ENCODE measurements at regions not wholly inside any gene's neighbourhood (a gene's known extent, or its start where the extent isn't known, plus 50 kb on each side); places are given as distances from the start of the nearest gene placed in this dataset.

DNA sequence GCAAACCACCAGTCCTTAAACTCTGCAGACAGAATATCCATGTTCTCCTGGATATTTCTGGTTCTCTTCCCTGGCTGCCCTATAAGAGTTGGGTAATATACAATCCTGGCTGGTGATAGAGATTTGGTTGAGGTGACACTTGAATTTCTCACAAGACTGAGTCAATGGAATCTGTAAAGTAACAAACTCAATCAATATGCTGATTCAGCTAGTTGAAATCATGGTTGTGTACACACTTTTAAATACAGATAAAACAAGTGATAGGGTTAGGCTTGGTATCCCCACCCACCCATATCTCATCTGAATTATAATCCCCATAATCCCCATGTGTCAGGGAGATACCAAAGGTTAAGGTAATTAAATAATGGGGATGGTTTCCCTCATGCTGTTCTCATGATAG lies 349.2 kb upstream of the MAD2L1 start:
- DNase-seq = no peak

DNA sequence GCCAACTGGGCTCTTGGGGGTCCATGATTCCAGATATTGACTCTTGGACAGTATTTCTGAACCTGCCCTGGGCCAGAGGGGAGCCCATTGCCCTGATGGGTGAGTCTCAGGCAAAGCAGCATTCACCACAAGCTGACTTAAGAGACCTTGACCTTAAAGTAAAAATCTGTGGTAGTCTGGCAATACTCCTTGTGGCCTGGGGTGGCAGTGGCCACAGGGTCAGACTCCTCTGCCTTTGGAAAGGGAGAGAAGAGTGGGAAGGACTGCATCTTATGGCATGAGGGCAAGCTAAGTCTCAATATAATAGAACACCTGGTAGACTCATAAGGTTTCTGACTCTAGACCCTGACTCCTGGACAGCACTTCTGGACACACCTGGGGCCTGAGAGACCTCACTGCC lies 340.3 kb upstream of the MAD2L1 start:
- DNase-seq = no peak

DNA sequence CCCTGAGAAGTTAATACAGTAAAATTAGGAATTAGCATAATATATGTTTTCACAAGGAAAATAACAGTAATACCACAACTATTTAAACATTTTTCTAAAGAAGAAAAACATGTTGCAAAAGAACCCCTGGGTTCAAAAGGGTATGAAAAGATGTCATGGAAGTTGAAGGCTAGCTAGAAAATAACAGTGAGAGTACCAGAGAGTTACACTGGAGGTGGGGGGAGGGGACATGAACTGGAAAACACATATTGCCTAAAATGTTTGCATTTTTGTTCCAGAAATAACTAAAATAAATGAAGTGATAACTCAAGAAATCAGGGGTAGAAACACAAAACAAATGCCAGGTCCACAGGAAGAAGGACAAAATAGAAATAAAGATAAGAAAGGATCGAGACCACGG lies 336.6 kb upstream of the MAD2L1 start:
- no peak for DNase-seq

DNA sequence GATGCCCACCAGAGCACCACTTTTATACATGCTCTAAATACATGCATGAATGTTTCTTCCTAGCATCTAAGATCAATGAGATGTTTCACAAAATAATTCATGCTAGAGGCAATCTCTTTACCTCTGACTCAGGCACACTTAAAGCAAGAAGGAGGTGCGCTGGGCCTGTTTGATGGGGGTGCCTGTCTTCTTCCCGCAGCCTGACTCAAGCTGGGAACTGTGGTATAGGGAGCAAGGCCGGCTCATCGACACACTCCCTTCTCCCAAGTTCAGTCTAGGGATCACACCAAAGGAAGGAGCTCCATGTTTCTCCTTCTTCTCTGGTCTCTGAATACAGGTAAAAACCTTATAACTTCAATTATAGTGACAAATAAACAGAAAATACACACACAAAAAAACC lies 333.8 kb upstream of the MAD2L1 start:
- no peak for DNase-seq

DNA sequence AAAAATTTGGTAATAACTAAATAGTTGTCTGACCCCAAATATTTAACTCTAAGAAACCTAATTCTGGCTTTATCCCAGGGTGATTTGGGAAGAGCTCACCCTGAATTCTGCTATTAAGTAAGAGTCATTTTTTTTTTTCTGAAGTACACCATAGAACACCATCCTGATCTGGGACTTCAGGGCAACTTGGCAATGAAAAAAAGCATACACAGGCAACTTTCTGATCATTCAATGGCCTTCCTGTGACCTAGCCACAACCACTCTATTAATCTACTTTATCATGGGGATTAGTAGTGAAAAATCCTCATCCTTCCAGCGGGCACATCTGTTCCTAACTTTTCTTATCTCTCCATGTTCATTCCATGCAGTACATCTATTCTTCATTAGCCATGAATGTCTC lies 333.2 kb upstream of the MAD2L1 start:
- no peak for DNase-seq

DNA sequence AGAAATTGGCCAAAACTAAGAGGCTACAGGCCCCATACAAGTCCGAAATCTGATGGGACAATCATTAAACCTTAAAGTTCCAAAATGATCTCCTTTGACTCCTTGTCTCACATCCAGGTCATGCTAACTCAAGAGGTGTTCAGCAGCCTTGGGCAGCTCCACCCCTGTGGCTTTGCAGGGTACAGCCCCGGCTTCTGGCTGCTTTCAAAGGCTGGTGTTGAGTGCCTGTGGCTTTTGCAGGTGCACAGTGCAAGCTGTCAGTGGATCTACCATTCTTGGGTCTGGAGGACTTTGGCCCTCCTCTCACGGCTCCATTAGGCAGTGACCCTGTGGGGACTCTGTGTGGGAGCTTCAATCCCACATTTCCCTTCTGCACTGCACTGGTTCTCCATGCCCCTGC lies 329.1 kb upstream of the MAD2L1 start:
- DNase-seq = no peak

DNA sequence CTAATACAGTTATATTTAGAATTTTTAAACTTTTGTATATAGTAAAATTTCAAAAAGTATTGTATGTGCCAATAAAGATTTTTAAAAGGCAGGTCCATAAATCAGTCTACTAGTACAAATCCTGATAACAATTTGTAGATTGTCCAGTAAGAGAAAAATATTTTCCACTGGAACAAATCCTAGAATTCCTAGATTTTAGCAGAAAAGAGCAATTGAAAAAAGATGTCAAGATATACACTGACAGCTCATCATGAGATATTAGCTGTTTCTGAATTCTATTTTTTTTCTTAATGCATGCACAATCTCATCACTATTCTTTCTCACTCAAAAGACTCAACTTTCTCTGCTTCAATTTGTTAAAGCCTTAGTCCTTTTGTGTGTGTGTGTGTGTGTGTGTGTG lies 289.2 kb upstream of the MAD2L1 start:
- no peak for DNase-seq

DNA sequence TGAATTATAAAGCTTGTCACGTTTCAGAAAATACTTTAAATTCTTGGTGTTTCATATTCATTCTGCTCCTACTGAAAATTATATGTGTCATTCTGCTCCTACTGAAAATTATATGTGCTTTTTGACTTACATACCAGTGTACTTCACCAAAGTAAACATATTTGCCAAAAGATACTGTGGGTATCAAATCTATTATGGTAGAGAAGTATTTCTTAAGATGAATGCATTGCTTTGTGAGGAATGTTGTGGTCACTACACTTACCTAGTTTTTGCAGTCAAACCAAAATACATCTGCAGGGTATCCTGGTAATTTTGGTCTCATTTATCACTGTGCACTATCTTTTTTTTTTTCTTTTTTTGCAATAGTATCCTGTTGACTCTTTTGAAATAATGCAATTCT lies 287.7 kb upstream of the MAD2L1 start:
- DNase-seq = no peak

DNA sequence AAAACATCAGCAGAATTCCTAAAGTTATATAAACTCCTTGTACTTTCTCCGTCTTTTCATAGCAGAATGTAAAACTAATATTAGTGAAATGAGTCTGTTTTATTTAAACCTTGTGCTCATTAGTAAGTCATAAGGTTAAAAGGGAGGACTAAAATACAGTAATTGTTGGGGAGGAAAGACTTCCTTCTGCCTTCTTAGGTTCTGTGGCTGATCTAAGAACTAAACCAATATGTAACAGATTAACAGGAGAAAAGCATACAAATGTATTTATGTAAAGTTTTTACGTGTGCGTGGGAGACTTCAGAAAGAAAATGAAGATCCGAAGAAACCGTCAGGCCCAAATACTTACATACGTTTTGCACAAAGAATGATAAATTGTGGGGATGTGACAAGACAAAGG lies 286.6 kb upstream of the MAD2L1 start:
- no peak for DNase-seq

DNA sequence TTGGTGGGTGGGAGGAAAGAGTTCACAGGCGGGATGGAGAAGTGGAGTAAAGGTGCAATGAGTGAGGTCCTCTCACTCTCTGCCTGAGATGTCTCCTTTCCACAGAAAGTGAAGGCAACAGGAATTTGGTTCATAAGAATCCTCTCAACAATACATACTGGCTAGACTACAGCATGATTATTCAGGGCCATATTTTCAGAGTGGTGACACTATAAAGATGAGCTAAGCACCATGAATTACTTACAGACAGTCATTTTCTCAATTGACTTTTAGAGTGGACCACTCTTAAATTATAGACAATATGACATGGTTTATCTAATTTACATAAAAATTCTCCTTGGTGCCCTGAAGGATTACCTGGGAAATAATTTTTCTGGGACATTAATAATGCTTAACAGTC lies 286.1 kb upstream of the MAD2L1 start:
- DNase-seq = no peak

DNA sequence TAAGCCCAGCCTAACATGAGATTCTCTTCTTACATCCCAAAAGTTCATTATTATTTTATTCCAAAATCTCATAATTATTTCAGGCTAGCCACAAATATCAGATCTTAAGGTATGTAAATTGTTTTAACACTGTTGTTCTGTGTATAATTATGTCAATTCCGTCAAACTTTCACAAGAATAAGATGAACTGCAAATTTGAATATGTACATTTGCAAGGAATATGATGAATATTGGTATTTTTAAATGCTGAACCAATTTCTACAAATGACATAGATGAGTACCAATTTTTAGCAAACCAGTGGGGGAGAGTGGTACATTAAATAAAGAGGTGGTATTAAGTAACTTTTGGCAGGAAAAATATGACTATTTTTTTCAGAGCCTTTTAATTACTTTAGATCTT lies 282.3 kb upstream of the MAD2L1 start:
- DNase-seq = no peak

DNA sequence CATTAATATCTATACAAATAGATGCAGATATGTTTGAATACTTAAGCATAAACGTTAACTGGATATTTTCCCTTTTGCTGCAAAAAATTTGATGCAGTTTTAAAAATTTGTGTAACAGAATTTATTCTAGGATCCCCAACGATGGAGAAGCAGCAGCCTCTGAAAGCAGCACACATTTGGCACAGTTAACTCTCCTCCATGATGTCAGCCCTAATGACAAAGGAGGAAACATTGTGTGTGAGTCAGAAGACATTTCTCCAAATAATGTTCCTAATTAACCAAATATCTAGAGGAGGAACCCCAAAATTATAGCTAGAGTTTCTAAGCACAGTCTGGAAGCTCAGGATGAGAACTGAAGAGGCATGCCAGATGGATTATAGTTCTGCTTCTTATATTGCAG lies 281.9 kb upstream of the MAD2L1 start:
- DNase-seq = no peak

DNA sequence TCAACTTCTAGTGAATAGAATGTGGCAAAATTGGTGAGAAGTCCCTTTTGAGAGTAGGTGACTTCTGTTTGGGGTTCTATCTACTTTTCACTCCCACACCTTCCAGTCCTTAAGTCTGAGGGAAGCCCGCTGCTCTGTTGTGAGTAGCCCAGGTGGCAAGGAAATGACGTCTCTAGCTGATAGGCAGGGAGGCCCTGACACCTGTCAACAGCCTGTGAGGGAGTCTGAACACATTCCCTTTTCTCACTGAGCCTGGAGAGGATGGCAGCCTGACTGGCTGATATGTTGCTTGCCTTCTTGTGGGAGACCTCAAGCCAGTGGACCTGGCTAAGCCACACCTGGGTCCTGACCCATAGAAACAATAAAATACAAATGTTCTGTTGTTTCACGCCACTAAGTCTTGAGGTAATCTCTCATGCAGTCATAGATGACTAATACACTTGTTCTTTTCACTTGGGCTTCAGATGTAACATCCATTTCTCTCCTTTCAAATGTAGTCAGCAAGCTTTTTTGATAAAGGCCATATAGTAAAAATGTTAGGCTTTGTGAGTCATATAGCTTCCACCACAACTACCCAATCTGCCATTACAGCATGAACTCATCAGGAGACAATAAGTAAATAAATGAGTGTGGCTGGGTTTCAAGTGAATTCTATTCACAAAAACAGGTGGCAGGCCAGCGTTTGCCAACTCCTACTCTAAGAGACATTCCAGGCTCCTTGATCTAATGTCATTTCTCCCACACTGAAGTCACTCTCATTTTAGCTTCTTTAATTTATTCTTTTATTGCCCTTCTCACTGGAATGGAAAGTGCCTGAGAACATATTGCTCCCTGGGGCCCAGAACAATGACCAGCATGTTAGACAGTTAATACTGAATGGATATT lies 265.1 kb upstream of the MAD2L1 start:
- DNase-seq = no peak

DNA sequence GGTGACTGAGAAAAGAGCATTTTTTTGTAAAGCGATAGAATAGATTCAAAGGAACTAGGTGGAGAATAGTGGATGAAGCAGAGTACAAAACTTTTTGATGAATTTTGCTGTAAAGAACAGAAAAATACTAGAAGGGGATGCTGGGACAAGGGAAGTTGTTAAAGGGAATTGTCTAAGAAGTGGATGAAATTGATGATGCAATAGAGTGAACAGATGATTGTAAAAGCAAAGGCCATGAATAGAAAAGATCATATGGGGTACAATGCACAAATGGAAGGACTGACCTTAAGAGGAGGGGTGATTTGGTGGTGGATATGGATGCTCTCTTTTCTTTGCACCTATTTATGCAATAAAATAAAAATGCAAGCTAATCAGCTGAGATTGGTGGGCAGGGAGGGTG lies 262.7 kb upstream of the MAD2L1 start:
- DNase-seq = no peak

DNA sequence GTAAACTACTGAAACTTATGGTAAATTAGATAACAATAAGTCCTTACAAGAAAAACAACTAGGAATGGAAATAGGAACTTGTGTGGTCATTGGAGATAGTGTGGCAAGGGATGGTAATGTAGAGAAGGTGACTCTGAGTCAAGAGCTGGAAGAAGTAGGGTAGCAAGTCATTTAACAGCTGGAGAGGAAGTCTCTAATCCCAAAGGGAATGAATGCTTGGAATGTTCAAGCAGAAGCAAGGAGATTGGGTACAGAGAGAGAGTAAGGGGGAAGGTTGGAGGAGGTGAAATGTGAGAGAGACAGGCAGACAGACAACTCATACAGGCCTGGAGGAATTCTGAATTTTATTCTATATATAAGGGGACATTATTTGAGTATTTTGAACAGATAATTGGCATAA lies 260.6 kb upstream of the MAD2L1 start:
- DNase-seq = no peak

DNA sequence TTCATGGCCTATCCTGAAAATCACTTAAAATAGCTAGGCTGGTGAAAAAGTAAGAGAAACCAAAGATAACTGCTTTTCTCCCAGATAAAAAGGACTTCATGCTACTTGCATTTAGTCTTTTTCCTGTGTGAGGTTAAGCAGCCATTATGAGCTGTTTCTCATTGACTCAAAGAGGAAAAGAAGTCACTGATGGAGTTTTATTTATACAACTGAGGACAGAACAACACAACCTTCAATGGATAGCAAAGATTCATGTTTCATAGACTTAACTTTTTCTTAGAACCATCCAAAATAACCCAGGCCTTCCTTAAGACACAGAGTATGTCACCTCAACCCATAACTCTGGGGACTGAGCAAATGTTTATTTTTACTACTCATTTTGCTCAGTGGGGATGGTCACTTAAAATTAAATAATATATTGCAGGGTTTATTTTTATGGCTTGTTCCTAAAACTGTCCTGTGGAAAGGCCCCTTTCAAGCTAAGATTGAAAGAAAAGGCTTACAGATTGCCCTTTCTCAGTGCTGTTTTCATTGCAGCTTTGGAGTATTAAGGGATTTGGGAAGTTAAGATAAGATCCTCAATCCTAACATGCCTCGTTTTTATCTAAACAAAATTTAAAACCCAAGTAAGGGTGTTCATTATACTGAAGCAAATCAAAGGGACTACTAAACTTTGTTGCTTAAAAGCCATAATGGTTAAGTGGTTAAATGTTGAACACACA lies 252.6 kb upstream of the MAD2L1 start:
- no peak for DNase-seq

DNA sequence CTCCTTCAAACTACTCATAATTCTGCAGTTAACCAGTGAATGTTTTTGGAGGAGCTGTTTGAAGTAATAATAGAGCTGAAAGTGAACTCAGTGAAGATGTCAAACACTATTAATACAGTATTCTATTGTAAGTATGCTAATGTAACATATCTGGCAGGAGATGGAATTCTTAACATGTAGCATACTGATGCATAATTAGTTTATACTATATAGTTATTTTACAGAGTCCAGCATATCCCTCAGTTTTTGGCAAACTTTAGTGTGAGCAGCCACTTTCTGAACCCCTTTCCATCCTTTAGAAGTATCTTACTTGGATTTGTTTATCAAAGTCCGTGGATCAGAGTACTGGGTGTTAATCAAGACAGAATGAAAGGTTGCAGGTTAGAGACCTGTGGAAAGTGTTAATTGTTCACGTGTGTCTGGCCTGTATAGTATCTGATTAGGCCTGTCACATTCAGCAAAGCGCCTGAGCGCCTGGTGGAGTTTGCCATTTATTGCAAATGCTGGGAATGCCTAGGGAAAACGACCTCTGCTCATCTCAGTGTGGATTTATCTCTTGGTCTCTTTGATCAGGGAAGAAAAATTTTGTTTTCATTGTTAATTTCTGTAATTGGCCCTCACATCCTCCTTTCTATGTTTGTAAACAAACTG lies 251.7 kb upstream of the MAD2L1 start:
- no peak for DNase-seq

DNA sequence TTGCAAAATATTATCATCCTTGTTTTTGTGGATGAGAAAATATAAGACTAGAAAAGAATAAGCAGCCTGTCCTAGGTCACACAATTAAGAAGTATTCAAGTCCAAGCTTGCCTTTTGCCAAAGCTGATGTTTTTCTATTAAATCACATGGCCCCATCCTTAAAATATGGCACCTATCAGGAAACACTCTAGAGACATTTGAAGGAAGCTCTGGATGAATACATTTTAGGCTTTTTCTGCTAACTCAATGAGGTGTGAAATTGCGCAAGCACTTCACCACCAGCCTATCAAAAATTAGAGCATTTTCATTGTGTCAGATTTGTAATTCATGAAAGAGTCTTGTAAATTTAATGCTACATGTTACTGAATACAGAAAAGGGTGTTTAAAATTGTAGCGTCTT lies 251.1 kb upstream of the MAD2L1 start:
- DNase-seq = no peak

DNA sequence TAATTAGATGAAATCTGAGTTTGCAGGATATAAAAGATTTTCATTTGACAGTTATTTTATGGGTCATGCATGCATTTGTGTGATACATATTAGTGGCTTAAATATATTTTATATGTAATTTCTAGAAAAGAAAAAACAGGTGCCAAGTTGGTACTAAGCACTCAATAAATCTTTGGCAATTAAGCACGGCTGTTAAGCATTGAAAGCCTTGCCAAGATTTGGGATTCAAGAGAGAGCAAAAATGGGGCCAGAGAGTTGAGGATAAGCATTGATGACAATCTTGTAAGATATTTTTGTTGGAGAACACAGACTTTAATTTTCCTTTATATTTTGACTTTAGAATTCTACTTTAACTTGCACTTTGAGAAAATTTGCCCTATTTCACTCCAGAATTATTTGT lies 249.8 kb upstream of the MAD2L1 start:
- no peak for DNase-seq

DNA sequence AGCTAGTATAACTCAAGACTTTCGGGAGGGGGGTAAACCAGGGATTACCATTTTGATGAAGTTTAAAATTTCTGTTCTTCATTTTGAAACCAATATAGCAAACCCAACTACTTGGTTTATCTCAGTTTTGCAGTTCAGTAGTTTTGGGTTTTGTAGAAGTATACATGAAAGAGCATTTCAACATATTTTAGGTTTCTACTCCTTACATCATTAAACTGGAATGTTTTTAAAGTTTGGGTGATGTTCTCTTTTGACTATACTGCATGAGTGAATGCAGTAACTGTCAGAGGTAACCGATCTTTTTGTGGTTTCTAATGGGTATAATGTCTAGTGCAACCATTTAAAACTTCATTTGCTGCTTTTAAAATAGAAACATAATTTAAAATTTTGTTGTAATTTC lies 248.3 kb upstream of the MAD2L1 start:
- DNase-seq = no peak

DNA sequence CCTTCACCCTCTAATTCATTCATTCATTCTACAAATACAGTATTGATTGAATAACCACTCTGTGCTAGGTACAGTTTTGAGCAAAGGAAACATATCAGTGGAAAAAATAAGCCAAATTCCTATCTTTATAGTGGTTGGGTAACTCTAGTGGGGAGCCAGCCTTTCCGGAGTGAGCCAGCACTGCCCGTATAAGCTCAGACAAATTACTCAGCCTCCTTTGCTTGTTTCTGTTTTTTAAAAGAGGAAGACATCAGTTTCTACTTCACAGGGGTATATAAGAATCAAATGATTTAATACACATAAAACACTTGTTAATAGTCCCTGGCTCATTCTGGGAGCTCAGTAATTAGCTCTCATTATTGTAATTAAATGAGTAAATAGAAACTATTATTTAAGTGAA lies 238.2 kb upstream of the MAD2L1 start:
- no peak for DNase-seq

DNA sequence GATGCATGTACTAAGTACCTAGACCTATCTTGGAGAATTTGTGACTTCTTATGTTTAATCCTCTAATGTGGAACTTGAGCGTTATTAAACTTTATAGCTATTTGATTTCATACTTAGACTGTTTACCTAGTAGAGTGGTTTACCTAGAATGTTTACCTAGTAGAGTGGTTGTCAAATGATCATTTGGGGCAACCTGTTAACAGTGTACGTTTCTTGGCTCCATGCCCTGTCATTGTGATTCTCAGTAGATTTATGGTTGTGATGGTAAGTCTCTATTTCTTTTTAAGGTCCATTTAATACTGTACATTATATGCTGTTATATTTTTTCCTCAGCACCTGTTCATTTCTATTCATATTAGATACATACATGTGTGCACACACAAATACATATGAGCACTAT lies 233.0 kb upstream of the MAD2L1 start:
- DNase-seq = no peak

DNA sequence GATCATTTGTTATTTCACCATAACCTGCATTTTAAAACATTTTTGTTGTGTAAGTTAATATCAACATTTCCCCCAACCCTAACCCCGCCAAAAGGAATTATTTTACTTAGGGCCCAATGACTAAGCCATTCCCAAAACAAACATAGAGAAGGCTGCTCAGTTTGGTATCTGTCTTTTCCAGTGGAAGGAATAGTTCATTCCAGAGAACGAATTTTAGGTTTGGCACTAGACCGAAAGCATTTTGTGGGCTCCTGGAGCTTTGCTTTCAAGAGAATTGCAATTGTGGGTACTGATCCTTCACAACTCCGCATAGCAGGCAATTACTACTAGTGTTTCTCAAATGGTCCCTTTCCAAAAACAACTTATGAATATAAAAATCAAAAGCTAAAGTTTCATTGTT lies 226.7 kb upstream of the MAD2L1 start:
- no peak for DNase-seq

DNA sequence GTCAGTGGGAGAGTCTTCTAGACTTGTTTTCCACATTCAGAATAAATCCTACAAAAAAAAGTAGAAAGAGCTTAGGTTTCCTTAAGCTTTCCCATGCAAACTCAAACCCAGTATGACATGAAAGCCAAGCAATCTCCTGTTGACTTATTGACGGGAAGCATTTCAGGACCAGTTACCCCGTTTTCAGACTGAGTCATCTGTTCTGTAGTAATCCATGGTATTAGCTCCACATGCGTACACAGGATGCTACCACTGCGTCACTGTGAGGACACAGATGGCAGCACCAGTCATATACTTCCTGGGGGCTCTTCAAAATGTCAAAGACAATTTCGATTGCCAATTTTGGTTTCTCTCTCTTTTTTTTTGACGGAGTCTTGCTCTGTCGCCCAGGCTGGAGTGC lies 224.9 kb upstream of the MAD2L1 start:
- no peak for DNase-seq

Measured in GOT3 (cell line).